ENCODE measurements at regions not wholly inside any gene's neighbourhood (a gene's known extent, or its start where the extent isn't known, plus 50 kb on each side); places are given as distances from the start of the nearest gene placed in this dataset.

GRCh38 chr1:82534996-82535395 lies 734.3 kb downstream of the ADGRL2 start:
- TF ChIP-seq CTCF (IDR thresholded peaks at IDR 0.05) = no peak
- no peak for TF ChIP-seq POLR2AphosphoS5 (IDR thresholded peaks at IDR 0.05)
